ENCODE measurements at regions not wholly inside any gene's neighbourhood (a gene's known extent, or its start where the extent isn't known, plus 50 kb on each side); places are given as distances from the start of the nearest gene placed in this dataset.
"Not testable (repeated sequence)": the region's sequence is repeated elsewhere in the genome, so short reads cannot be mapped to it uniquely, and the experiment has no call there.

DNA sequence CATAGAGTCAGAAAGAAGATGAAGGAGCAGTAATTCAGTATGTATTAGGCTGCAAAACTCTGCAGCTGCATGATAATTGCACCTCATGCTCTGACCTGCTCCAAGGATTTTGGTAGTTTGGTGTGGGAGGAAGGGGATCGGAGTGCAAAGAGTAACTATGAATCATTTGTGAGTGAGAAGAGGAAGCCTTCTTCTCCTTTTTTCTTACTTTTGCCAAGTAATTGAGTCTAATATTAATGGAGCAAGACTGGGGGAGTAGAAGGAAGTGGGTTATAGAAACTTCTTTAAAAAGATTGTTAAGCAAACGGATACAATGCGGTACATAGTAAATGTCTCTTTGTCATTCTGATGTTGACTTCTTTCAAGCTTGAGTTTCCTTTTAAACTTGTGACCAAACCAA, 276.5 kb downstream of the EDEM1 start:
- DNase-seq (ENCODE audit: low spot score): no peak
- no peak for ATAC-seq

DNA sequence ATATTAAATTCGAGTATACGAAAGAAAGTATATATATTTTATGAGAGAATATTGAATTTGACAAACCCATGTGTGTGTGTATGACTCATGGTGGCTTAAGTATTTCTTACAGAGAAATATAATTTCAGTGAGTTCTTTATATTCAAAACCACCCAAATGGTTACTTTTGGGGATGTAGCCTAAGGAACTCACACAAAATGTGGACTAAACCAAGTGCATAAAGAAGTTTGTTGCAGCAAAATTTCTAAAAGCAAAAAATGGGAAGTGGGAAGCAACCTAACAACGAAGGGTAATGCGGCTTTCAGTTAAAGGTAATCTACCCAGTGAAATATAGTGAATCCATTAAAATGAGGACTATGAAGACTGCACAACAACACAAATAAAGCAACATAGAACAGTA, 277.1 kb downstream of the EDEM1 start:
- ATAC-seq (no peak), DNase-seq (ENCODE audit: low spot score) (no peak)

DNA sequence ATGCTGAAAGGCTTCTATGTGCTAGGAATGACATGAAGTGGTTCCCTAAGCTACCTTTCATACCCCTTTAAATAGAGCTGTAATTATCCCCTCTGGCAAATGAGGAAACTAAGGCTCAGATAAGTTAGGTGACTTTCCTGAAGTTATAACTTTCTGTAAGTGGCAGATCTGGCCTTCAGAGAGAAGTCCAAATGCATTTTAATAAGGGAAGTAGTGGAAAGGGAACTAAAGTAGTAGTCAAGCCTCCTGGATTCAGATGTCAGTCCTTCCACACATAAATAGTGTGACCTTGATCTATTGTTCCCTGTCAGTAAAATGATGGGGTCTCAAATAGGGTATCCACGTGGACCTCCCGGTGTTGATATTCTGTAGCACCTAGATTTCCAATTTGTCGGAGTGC, 277.7 kb downstream of the EDEM1 start:
- ATAC-seq (no peak), DNase-seq (ENCODE audit: low spot score) (no peak)

DNA sequence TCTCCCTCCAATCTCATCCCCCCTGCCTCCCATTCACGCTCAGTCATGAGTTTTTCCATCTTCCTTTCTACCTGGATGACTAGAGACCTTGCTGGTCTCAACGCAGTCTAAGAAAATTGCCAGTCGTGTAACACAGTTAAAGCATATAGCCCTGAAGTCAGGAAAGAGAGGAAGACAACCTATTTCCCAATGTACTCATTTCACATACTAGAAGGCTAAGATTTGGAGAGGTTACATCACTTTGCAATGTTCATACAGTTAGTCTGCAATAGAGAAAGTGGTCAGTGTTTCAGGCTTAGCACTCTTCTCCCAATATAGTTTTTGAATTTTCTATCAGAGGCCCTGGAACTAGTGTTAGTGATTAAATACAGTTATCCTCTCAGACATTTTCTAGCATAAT, 278.6 kb downstream of the EDEM1 start:
- no peak for DNase-seq (ENCODE audit: low spot score)
- no peak for ATAC-seq

DNA sequence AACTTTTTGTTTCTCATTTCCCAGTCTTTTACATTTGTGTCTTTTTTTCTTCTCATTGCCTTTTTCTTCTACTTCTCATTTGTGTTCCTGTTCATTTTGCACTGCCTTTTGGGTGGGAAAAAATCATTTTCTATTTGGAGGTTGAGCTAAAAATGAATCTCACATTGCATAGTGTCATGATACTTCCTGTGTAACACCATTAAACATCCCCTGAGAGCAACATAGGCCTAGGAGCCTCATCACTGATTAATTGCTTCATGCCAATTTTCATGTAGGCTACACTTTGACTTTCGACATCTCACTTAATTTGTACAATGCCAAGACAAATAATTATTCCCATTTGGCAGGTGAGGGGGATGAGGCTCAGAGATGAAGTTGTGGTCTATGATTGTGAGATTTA, 279.2 kb downstream of the EDEM1 start:
- ATAC-seq (no peak), DNase-seq (ENCODE audit: low spot score) (no peak)

DNA sequence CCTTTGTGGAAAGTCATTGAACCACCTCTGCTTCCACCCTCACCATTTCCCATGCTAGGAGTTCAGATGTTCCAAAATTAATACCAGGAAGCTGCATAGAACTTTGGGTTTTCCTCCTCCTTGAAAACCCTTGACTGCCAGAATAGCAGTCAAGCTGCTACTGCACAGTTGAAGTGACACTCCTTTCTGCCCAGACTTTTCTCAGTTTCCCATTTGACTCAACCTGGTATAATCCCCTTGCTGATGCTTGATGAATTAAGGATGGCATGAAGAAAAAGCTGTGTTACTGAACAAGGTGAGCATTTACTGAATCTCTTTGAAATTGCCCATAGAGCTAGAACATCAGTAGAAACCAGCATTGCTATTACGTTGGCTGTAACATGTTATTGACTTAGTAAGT, 286.0 kb downstream of the EDEM1 start:
- DNase-seq (ENCODE audit: low spot score) (no peak), ATAC-seq (no peak)

DNA sequence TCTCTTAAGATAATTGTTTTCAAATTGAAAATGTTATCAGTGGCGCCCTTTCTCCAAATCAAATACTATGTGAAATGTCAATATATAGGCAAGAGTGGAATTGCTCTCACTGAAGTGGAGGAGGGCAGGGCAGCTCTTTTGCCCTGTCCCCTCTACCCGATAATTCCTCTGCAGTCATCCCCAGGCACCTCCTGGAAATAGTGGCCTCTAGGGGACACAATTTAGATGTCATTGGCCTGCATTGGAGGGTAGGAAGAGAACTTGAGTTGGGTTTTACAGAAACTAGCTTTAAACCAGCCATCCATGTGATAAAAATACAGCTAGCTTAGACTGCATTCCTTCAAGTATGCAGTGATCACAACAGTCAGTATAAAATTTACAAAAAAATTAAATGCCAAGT, 288.9 kb downstream of the EDEM1 start:
- no peak for ATAC-seq

DNA sequence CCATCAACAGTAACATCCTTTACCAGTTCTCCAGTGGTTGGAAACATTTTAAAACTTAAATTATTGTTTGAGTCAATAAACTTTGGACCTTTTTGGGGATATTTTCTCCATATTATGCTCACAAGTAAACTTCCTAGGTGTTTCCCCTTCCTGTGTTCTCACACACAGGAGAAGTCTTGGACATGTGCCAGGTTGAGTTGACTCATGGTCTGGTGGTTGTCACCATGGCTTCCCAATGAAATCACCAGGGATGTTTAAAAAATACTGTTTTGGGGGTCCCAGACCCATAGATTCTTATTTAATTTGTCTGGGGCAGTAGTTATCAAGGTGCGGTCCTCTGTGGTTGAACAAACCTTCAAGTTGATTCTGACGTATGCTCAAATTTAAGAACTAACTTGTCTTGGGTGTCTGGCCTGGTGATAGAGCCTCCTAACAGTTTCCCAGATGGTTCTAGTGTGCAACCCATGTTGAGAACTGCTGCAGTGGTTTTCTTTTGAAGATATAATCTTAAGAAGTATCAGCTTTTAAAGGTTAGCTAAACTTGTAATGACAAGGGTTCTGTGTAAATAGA, 291.8 kb downstream of the EDEM1 start:
- ATAC-seq (no peak), DNase-seq (ENCODE audit: low spot score) (no peak)

More for the DNA sequence above, 288.9 kb downstream of the EDEM1 start:
- DNase-seq (ENCODE audit: low spot score): no peak

DNA sequence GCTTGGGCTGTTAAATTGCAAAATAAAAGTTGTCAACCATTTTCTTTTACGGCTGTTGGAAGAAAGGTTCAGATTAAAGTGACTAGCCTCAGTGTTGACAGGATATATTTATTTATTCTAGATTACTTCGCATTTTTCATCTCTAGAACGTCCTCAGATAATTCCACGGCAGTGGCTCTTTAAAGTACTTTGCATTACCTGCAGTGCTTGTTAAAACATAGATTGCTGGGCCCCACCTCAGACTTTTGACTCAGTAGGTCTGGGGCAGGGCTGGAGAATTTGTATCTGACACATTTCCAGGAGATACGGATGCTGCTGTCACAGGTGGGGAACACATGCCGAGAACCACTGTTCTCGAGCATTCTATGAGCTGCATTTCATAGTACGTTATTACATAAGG, 292.7 kb downstream of the EDEM1 start:
- no peak for DNase-seq (ENCODE audit: low spot score)
- no peak for ATAC-seq

DNA sequence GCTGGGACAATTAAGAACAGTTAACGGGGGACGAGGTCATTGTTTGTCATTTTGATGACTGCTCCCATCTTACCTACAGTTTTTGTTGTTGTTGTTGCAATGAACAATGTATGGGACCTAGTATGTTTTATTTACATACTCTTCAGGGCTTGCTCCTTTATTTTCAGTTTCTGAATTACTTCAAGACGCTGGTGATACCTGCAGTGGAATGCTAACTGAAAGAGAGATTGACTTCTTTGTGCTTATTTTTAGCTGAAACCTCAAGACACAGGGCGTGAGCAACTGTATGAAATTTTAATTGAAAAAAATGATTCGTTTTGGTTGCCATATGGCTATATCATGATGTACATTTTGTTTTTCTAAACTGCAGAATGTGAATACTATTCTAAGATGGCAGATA, 297.9 kb downstream of the EDEM1 start:
- no peak for DNase-seq (ENCODE audit: low spot score)
- no peak for ATAC-seq

DNA sequence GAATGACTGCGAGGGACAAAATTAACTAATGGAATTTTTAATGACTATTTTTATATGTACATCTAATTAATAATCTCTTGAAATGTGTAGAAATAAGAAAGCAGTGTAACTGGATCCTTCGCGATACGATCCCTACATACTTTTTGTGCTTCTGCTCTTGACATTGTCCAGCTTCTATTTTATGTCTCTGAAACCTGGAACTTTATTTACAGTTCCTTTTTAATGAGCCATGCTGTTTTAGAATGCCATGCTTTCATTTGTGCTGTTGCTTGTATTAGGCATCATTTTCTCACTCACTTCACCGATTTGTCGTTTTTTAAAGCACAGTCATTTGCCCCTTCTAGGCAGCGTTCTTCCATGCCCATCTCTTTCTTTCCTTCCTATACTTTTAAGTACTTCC, 301.3 kb downstream of the EDEM1 start:
- ATAC-seq (no peak), DNase-seq (ENCODE audit: low spot score) (no peak)

DNA sequence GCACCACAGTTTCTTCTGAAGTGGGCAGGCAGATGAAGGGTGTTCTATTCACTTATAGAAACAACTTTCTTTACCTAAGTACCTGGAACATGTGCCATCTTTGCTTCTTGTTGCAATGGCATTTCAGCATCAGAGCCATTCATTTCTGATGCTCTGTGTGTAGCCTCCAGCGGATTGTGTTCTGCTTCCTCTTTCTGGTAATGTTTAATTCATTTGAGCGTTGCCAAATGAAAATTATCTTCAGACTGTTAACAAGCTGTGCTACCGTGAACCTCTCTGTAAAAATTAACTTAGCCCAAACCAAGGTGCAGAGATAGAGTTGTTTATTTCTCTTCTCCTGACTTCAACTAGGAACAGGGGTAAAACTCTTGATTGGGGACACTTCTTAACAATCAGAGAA, 302.0 kb downstream of the EDEM1 start:
- no peak for DNase-seq (ENCODE audit: low spot score)
- ATAC-seq: no peak

DNA sequence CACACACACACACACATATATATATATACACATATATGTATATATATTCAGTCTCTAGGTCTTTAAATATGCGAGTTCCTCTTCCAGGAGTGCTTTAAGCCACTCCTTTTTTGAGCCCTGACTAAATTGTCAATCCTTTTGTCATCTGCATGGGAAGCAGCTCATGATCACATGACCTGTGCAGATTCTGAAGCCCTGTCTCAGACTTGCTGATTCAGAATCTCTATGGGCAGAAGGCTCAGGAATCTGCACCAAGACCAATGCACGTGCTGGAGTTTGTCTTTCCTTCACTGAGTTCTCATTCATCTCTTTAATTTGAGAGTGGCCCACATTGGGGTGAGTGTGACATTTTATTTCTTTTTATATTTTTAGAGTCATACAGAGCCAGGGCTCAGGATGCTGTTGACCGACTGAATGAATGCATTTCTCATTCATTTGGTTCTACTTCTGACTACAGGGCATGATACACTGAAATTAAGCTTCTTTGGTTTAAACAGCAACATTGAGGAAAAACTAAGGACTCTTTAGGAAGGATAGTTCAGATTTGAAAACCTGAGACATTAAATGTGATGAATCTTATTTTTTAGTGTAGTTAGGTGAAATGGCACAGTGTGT, 307.5 kb downstream of the EDEM1 start:
- DNase-seq (ENCODE audit: low spot score): no peak
- ATAC-seq: no peak

DNA sequence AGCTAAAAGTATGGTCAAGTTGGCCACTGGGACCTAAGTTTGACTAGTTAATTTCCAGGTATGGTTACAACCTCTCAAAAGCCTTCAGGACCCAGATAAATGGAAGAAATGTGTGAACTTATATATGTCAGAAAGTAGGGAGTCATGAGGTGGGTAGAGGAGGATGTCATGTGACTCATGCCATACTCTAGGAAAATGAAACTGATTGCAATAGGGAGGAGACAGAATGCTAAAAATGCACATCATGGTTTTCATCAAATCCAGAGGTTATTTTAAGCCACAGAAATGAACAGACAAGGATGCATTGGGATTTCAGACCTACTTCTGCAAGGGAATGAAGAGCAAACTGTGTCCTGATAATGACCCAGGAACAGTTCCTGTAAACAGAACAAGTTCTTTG, 310.0 kb downstream of the EDEM1 start:
- ATAC-seq: peak; percentile 49
- no peak for DNase-seq (ENCODE audit: low spot score)

DNA sequence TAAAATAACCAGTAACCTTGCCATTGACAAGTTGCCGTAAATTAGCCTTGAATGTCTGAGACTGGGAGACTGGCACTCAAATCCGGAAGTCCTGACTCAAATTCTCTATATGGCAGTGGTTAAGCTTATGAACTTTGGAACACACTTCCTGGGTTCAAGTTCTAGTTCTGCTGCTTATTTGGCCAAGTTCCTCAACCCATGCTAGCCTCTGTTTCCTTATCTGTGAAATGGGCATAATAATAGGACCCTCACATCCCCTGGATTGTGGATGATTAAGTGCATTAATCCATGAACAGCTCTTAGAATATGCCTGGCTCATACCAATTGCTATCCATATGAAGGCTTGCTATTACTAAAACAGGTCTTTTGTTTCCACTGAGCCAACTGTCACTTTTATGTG, 311.5 kb downstream of the EDEM1 start:
- no peak for DNase-seq (ENCODE audit: low spot score)
- ATAC-seq: no peak

DNA sequence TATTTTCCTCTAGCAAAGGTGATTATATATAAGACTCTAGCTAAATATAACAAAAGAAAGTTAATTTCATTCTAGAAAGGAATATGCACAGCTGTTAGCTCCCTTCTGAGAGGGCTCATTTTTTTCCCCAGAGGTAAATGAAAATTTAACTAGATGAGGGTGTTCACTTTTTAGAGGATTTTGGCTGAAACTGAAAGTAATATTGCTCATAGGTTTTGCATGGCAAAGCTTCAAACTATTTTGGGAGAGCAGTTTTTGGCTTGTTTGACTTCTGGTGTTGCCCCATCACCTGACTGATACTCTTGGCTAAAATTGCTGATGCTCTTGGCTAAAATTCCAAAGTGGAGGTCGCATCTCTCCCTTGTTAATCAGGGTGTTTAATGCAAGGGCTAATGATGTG, 311.9 kb downstream of the EDEM1 start:
- DNase-seq (ENCODE audit: low spot score) (no peak), ATAC-seq (no peak)

DNA sequence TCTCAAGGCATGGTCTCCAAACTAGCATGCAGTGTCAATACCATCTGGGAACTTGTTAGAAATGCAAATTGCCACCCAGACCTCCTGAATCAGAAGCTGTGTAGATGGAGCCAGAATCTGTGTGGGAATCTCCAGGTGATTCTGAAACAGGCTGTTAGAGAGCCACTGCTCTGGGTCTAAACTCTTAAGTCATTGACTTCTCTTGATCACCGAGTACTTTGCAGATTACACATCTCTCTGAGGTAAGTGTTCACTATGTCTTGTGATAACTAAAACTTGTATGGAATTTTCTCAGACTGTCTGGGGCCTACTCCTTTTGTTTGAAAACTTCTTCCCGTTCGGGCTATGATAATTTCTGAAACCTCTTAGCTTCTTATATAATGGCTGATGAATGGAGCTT, 315.6 kb downstream of the EDEM1 start:
- DNase-seq (ENCODE audit: low spot score) (no peak), ATAC-seq (no peak)

DNA sequence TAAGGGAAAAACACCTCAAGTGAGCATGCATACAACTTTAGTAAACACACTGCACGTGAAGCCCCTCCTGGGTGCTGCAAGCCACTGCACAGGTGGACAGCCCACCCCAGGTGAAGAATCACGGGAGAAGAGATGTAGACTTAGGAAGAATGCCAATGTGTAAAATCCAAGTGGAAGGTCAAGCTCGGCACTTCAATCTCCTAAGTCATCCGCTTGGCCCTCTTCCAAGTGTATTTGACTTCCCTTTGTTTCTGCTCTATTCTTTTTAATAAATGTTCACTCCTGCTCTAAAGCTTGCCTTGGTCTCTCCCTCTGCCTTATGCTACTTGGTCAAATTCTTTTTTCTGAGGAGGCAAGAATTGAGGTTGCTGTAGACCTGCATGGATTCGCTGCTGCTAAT, 316.6 kb downstream of the EDEM1 start:
- ATAC-seq (no peak), DNase-seq (ENCODE audit: low spot score) (no peak)

DNA sequence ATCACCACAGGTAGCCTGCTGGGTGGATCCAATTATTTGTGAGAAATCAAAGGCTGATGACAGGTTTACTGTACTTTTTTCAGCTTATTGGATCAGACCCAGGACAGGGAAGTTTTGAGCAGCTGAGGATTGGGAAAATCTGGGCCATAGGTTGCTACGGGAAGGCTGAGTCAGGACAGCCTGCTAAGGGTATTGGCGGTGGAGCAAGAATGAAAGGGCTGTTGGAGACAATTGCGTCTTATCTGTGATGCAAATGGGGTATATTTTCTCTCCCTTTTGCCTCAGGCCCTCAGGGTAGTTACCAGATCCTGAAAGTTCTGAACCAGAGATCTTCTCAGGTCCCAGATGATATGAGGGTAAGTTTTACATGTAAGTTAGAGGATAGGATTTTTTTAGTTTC, 317.7 kb downstream of the EDEM1 start:
- ATAC-seq (no peak), DNase-seq (ENCODE audit: low spot score) (no peak)

DNA sequence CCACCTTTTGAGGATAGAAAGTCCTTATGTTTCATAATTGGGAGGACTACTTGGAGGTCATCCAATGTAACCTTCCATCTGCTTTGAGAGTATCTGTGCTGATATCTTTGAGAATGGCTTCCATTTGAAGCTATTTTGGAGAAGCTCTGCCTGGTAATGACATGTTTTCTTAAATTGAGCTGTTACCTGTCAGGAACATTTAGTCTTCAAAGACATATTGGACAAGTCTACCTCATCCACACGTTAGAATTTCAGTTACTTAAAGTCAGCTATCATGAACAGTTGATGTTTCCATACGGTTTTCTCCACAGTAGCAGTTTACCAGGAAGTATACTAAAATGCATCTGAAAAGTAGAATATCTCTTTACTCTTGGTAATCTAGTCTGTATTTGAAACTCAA, 318.5 kb downstream of the EDEM1 start:
- ATAC-seq: no peak
- DNase-seq (ENCODE audit: low spot score): no peak

DNA sequence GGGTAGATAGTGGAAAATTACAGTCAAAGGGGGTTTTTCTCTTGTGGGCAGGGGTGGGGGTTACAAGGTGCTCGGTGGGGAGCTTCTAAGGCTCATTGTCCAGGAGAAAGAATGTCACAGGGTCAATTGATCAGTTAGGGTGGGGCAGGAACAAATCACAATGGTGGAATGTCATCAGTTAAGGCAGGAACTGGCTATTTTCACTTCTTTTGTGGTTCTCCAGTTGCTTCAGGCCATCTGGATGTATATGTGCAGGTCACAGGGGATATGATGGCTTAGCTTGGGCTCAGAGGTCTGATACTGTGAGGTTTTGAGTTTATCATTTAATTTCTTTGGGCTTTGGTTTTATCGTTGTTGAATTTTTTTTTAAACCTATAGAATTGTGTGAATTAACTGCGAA, 321.4 kb downstream of the EDEM1 start:
- not testable (repeated sequence) for ATAC-seq

DNA sequence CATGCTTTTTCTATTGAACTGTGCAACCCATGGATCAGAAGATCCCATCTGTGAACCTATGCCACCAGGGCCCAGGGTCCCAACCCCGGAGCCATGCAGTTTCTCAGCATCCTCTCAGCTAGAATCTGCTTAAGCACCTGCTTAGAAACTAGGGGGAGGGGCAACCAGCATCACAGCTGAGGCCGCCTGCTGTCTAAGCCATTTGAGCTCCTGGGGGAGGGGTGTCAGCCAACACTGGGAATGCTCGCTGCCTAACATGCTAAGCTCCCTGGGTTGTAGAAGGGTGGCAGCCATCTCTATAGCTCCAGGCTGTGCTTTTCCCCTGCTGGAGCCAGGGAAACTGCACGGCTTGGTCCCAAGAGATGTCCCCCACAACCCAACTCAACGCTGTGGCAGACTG, 322.8 kb downstream of the EDEM1 start:
- DNase-seq (ENCODE audit: low spot score) (no peak), ATAC-seq (no peak)

More for the DNA sequence above, 321.4 kb downstream of the EDEM1 start:
- not testable (repeated sequence) for DNase-seq (ENCODE audit: low spot score)

DNA sequence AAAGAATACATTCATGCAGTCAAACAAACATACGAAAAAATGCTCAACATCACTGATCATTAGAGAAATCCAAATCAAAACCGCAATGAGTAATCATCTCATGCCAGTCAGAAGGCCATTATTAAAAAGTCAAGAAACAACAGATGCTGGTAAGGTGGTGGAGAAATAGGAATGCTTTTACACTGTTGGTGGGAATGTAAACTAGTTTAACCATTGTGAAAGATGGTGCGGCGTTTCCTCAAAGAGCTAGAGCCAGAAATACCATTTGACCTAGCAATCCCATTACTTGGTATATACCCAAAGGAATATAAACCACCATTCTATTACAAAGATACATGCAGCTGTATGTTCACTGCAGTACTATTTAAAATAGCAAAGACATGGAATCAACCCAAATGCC, 330.4 kb downstream of the EDEM1 start:
- ATAC-seq (no peak), DNase-seq (ENCODE audit: low spot score) (no peak)
